ENCODE measurements at regions not wholly inside any gene's neighbourhood (a gene's known extent, or its start where the extent isn't known, plus 50 kb on each side); places are given as distances from the start of the nearest gene placed in this dataset.

DNA sequence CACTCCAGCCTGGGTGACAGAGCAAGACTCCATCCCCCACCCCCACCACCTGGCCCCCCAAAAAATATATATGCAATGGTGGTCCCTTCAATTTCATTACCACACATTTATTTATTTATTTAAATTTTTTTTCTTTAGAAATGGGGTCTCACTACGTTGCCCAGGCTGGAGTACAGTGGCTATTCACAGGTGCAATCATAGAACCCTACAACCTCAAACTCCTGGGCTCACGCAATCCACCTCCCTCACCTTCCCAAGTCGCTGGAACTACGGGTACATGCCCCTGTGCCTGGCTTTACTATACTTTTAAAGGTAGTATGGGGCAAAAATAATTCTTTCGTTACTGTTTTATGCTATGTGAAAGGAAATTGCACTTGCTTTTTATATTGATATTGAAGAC is 50.9 kb upstream of the EP300 start:
- no peak overlapping the region for H2BK5ac ChIP-seq (ENCODE audit: low read depth, low read length, poor library complexity, severe bottlenecking)

More for the DNA sequence above, 50.9 kb upstream of the EP300 start:
- Histone ChIP-seq H3K9me3 (ENCODE audit: control insufficient read depth, low read length) (no peaks in the 10 kb centered on the region), H2BK120ac (ENCODE audit: low read depth, low read length) (no peak overlapping the region), H3K4me3 (ENCODE audit: insufficient read depth in 1 of 2, low read depth in 1 of 2, low read length in 2 of 2) (no peak overlapping the region), H2BK15ac (ENCODE audit: low read depth, poor library complexity, severe bottlenecking) (no peak overlapping the region), H3K4ac (ENCODE audit: low read depth in 1 of 2, low read length in 2 of 2) (no peak overlapping the region), H2AK5ac (ENCODE audit: low read length, severe bottlenecking) (no peak overlapping the region), H3K4me2 (ENCODE audit: low read length, poor library complexity, severe bottlenecking) (no peak overlapping the region), H4K8ac (ENCODE audit: low read length) (no peak overlapping the region), H3K4me1 (ENCODE audit: control insufficient read depth, insufficient read depth, low read depth, low read length) (no peaks in the 10 kb centered on the region), H3K36me3 (ENCODE audit: control insufficient read depth in 1 of 2, insufficient read depth in 2 of 2, low read depth in 1 of 2, low read length in 2 of 2) (no peaks in the 10 kb centered on the region), H4K91ac (ENCODE audit: low read length) (no peak overlapping the region), H2BK12ac (ENCODE audit: low read length in 2 of 2) (no peak overlapping the region), H3K79me1 (replicated peaks; ENCODE audit: low read length, poor library complexity, severe bottlenecking) (no peaks in the 10 kb centered on the region), H3K23ac (ENCODE audit: low read length in 2 of 2) (no peak overlapping the region), H2AFZ (ENCODE audit: low read depth, low read length) (no peak overlapping the region), H3K27me3 (ENCODE audit: control insufficient read depth in 1 of 2, insufficient read depth in 1 of 2, low read length in 2 of 2) (peaks cover 0 to 3% of the 10 kb centered on the region in 2 experiments), H3K27ac (ENCODE audit: low read length, poor library complexity, severe bottlenecking) (no peak overlapping the region), H3K9ac (ENCODE audit: low read length) (no peak overlapping the region), H3K14ac (ENCODE audit: low read length in 2 of 2) (no peak overlapping the region), H3K18ac (ENCODE audit: low read depth in 1 of 2, low read length in 2 of 2) (no peak overlapping the region)
- no CpG with 5 or more reads among the region's 5 CpGs for WGBS
- DNase-seq: no peak
